HG02763 (cell line): ENCODE measurements at regions not wholly inside any gene's neighbourhood (a gene's known extent, or its start where the extent isn't known, plus 50 kb on each side); places are given as distances from the start of the nearest gene placed in this dataset.
"Not testable (repeated sequence)": the region's sequence is repeated elsewhere in the genome, so short reads cannot be mapped to it uniquely, and the experiment has no call there.

ENCODE experiments used
- ATAC-seq: cut with Tn5 transposase; IDR thresholded peaks from one replicate; pipeline ENCODE4 v1.9.1; 2021; ENCODE audit warnings: mild to moderate bottlenecking, moderate library complexity; ENCODE audit not compliant: unreplicated experiment

- no peak for ATAC-seq
Measured at GRCh38 chr12:105679982-105680381, 349.5 kb downstream of the C12orf75 start.

DNA sequence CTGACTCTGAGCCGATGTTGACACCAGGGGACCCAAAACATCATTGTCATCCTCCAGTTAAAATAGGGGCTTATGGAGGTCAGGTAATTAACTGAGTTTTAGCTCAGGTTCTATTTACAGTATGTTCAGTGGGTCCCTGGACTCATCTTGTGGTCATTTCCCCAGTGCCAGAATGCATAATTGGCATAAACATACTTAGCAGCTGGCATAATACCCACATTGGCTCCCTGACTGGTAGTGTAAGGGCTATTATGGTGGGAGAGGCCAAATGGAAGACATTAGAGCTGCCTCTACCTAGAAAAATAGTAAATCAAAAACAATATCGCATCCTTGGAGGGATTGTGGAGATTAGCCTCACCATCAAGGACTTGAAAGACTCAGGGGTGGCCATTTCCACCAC lies 350.9 kb downstream of the C12orf75 start:
- no peak for ATAC-seq

DNA sequence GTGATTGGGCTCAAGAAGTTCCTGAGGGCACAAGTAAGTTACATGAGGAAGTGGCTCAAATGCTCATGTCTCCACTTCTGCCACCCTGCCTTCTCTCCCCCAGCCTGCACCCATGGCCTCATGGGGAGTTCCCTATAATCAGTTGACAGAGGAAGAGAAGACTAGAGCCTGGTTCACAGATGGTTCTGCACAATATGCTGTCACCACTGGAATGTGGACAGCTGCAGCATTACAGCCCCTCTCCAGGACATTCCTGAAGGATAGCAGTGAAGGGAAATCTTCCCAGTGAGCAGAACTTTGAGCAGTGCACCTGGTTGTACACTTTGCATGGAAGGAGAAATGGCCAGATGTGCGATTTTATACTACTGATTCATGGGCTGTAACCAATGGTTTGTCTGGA lies 352.3 kb downstream of the C12orf75 start:
- ATAC-seq, result not testable (repeated sequence)

DNA sequence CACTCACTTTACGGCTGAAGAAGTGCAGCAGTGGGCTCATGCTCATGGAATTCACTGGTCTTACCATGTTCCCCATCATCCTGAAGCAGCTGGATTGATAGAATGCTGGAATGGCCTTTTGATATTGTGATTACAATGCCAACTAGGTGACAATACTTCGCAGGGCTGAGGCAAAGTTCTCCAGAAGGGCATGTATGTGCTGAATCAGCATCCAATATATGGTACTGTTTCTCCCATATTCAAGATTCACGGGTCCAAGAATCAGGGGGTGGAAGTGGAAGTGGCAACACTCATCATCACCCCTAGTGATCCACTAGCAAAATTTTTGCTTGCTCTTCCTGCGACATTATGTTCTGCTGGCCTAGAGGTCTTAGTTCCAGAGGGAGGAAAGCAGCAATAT lies 353.3 kb downstream of the C12orf75 start:
- ATAC-seq, result not testable (repeated sequence)

GRCh38 chr12:105698075-105698474 lies 367.6 kb downstream of the C12orf75 start:
- ATAC-seq, result no peak

DNA sequence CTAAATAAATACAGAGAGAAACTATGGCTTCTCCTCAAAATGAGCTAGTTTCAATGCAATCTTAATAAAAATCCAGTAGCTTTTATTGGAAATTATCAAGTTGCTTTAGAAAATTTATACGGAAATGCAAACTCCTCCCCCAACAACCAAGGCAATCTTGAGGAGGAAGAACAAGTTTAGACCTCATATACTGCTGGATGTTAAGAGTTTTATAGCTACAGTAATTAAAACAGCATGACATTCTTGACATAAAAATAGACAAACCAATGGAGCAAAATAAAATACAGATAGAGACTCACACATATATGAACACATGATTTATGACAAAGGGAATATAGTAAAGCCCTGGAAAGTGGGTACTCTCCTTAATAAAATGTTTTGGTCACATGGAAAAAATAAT lies 368.7 kb downstream of the C12orf75 start:
- no peak for ATAC-seq

DNA sequence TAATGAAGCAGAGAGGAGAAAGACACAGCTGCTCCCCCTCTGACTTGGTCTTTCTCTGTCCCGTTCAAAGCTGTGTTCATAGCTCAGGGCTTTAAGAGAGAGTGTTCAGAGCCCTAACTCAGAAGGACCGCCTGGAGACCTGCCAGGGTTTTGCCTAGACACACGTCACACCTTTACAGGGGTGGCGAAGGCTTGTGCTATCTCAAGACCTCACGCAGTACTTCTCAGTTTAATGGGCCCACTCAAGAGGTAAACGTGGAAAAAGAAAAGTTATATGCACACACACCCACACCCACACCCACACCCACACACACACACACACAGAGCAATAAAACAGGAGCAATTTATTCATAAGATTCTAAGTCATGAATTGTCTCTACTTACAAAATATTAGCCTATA lies 374.3 kb downstream of the C12orf75 start:
- no peak for ATAC-seq

DNA sequence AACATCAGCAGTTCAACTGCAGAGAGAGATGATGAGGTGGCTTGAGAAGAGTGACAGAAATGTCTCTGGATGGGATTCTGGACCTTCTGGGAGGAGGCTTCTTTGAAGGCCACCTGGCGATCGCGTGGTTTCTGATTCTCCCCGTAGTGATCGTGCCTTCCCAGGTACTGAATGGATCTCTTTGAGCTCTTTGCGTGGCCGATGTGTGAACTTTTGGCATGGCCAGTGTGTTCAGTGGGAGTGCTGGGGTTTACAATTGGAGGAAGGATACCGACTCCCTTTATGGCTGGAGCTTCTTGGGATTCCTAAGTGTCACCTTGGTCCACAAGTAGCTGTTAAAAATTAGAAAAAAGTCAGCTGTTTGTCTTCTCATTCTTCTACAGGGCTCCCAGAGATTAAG lies 374.7 kb downstream of the C12orf75 start:
- no peak for ATAC-seq

GRCh38 chr12:105705765-105706164 lies 375.3 kb downstream of the C12orf75 start:
- no peak for ATAC-seq

DNA sequence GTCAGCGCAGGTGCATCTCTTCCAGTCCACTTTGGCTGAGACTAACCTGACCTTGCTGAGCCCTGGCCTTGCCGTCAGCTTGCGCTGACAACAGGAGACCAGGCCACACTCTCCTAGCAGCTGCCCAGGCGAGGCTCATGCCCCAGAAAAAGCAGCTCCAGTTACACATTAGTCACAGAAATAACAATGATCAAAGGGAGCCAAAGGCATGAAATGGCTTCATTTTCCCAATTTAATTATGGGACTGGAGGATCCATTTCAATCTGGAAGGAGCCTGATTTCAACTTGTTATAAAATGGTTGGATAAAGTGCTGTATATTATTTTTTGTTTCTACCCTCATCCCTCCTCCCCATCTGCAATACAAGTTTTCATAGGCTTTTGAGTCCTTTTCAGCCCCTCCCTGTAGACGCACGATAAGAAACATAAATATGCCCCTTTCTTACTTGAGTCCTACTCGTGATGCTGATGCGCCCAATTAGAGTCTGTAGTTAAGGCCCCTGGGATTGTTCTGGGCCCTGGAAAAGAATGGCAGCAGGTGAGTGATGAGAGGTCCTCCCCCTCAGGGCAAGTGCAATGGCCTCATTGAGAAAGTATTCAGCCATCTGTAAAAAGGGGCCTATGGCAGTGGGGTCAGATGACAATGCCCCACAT lies 376.0 kb downstream of the C12orf75 start:
- no peak for ATAC-seq

DNA sequence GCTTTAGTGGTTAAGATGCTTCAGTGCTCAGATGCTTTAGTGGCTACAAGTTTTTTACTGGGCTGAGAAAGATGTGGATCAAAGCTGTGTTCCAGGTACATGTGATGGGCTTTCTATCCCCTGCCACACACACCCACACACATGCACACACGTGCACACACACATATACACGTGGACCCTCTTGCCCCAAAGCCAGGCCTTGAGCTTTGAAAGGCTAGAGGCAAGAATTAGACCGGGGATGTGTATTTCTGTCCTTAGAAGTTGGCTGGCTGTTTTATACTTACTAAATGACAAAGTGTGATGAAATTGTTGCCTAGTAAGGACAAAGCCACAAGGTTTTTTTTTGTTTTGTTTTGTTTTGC lies 376.5 kb downstream of the C12orf75 start:
- ATAC-seq, result no peak

DNA sequence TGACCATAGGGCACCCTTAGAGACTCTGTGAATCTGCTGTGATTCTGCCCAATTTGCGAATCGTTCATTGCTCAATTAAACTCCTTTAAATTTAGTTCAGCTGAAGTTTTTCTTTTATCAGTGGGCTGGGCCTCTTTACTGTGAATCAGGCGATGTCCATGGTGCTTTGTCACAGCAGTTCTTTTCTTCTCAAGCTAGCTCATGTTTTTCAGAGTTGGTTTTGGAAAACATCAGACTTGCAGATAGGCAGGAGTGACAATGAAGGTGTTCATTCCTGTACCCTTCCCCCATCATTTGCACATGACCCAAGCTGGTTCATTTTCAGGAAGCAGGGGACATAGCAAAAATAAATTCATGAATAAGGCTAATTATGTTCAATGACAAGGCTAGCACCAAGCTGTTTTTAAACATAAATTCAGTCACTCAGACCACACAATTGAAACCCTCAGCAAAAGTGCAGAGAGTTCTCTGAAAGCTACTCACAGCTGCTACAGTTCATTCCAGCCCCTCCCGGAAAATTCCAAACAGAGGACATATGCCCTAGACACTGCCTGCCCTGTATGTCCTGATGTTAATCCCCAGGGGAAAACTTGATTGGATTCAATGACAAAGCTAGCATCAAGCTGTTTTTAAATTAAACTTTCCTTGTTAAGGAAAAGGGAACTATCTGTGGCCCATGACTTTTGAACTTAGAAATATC lies 383.3 kb downstream of the C12orf75 start:
- ATAC-seq, result no peak

GRCh38 chr12:105716621-105717020 lies 386.1 kb downstream of the C12orf75 start:
- ATAC-seq, result no peak

DNA sequence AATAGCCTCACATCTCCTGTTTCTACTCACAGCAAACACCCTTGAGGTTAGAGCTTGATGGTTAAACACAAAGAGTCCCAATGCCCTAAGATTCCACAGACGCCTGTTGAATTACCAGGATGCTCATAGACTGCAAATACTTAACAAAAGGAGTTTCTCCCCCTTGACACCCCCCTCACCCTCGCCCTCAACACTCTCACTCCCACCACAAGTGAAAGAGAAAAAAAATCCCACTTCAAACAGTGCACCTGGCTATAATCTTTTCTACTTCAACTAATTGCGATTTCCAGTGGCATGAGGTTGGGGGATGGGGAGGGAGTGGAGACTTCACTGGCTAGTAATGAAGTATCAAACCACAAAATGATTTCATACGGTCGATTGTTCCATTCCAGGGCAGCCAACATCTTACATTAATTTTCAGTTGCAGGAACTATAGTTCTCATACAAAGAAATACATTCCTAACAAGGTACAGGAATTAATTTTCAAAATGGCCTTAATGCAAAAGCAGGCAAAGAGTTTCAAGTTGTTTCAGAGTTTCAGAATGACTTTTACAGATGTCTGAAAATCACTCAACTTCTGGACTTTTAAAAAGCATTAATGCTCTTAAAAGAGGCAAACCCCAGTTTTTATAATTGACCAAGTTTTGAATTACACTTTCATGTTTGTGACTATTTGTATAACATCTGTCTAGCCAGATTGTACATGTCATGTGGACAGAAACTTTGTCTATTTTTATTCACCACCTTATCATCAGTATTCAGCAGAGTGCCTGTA lies 390.7 kb downstream of the C12orf75 start:
- ATAC-seq, result peak; percentile 43

- ATAC-seq, result peak; percentile 18
Measured at GRCh38 chr12:105721891-105722290, 391.4 kb downstream of the C12orf75 start.

- no peak for ATAC-seq
Measured at GRCh38 chr12:105723066-105723465, 392.6 kb downstream of the C12orf75 start.

DNA sequence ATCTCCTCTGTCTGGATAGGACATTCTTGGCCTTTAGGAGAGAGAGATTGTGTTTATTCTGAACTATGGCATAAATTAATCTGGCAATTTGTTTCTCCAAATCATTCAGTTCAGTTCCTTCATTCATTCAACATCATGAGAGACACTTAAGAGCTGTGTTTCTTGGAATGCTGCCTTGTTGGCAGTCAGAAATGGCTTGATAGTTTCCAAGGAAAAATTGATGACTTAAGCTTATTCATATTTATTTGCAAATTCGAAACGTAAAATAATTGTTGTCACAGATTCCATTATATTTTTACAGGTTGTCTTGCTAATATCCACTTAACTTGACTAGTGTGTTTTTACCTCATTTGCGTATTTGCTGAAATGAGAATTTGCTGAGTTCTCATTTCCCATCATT lies 393.0 kb downstream of the C12orf75 start:
- ATAC-seq, result no peak

- ATAC-seq, result no peak
Measured at GRCh38 chr12:105724641-105725040, 394.1 kb downstream of the C12orf75 start.

- ATAC-seq, result no peak
Measured at GRCh38 chr12:105725054-105725453, 394.6 kb downstream of the C12orf75 start.

DNA sequence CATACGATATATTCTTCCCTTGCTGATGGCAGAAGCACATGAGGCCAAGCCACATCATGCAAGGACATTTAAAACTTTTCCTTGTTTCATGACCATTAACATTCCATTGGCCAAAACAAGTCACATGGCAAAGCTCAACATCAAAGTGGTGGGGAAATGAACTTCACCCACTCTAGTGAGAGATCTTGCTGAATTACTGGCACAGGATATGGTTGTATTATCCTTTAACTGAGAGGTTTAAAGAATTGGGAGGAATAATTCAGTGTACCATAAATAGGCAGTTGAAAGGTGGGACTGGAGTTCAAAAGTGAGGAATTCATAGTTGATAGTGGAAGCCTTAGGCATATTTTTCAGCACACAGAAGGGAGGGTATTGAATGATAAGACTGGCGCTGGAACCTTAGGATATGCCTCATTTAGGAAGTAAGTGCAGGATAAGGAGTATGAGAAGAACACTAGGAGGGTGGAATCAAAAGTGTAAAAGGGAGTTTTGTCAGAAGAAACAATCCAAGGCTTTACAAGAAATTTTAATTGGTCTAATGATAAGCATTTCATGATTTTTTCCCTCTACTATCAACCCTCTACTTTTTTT lies 398.8 kb downstream of the C12orf75 start:
- ATAC-seq, result no peak

DNA sequence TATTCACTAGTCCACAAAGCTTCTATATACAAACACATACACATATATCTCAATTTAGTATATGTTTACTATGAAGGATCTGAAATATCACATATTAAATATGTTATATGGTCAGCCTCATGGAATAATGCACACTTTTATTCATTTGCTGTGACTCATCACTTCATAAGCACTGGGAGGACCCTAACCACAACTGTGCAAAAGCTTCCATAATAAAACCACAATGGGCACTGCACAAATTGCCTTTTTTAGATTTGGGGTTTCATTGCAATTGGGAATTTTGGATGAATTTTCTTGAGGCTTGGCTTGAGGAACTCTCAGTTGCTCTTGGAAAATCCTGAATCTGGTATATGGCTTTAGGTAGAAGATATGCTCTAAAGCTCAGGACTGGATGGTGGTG lies 399.4 kb downstream of the C12orf75 start:
- no peak for ATAC-seq

GRCh38 chr12:105733579-105733978 lies 403.1 kb downstream of the C12orf75 start:
- no peak for ATAC-seq
